GM12873 (cell line): ENCODE measurements at regions not wholly inside any gene's neighbourhood (a gene's known extent, or its start where the extent isn't known, plus 50 kb on each side); places are given as distances from the start of the nearest gene placed in this dataset.

Experiments
- CTCF ChIP-seq: IDR thresholded peaks from 2 replicates; pipeline ENCODE4 v1.5.1; 2012; ENCODE audit warnings: low read depth, mild to moderate bottlenecking, moderate library complexity, low read length, control low read depth; ENCODE audit not compliant: insufficient read depth; ENCODE audit errors: missing control alignments

GRCh38 chr22:47629273-47629711 lies 866.8 kb downstream of the TBC1D22A start:
- TF ChIP-seq CTCF = no peak

GRCh38 chr22:47628477-47629272 lies 866.2 kb downstream of the TBC1D22A start:
- no peak for TF ChIP-seq CTCF

- TF ChIP-seq CTCF = no peak
Measured at GRCh38 chr22:47627556-47628253, 865.3 kb downstream of the TBC1D22A start.

GRCh38 chr22:47626428-47627390 lies 864.3 kb downstream of the TBC1D22A start:
- no peak for TF ChIP-seq CTCF

GRCh38 chr22:47625531-47626427 lies 863.3 kb downstream of the TBC1D22A start:
- TF ChIP-seq CTCF = no peak

- no peak for TF ChIP-seq CTCF
Measured at GRCh38 chr22:47625013-47625385, 862.5 kb downstream of the TBC1D22A start.
